Gastroesophageal sphincter (tissue), 4 donors: ENCODE measurements at regions not wholly inside any gene's neighbourhood (a gene's known extent, or its start where the extent isn't known, plus 50 kb on each side); places are given as distances from the start of the nearest gene placed in this dataset.

Experiments
- ATAC-seq: fragments of 150-250 bp; one replicate; pipeline ENCODE4 v1.9.1; 2016; ENCODE audit warnings: mild to moderate bottlenecking, moderate library complexity
- H3K27ac ChIP-seq, 4 donors: fragments of 200-600 bp; sonication (generic) in 3 of 4; 1 replicate in 3 of 4; 2 replicates in 1 of 4; pipeline ENCODE4 v1.5.1; 2016 to 2019
- H3K27me3 ChIP-seq: fragments of 200-600 bp; sonication (generic); one replicate; pipeline ENCODE4 v1.5.1; 2019
- H3K36me3 ChIP-seq, 2 donors: fragments of 200-600 bp; sonication (generic); one replicate each; pipeline ENCODE4 v1.5.1; 2019; ENCODE audit warnings: control low read depth in 1 of 2
- H3K4me1 ChIP-seq, 3 donors: fragments of 200-600 bp; sonication (generic); 1 replicate in 2 of 3; 2 replicates in 1 of 3; pipeline ENCODE4 v1.5.1; 2016 to 2019; ENCODE audit warnings: control low read depth in 2 of 3
- H3K4me3 ChIP-seq, 2 donors: fragments of 200-600 bp; sonication (generic); one replicate each; pipeline ENCODE4 v1.5.1; 2019; ENCODE audit warnings: mild to moderate bottlenecking in 1 of 2, moderate library complexity in 1 of 2
- H3K9me3 ChIP-seq, 3 donors: fragments of 200-600 bp; sonication (generic); one replicate each; pipeline ENCODE4 v1.5.1; 2017 to 2019; ENCODE audit warnings: control low read depth in 2 of 3
- CTCF ChIP-seq, 4 experiments: fragments of 200-600 bp in 2 of 4; fragments of 450-650 bp in 2 of 4; sonication (generic) in 1 of 4; IDR thresholded peaks; one replicate each; pipeline ENCODE4 v1.5.1; 2017 to 2019; ENCODE audit warnings: antibody characterized with exemption in 4 of 4, mild to moderate bottlenecking in 2 of 4, moderate library complexity in 2 of 4
- EP300 ChIP-seq: sonication (generic); formaldehyde crosslinking; IDR thresholded peaks from one replicate; pipeline ENCODE4 v1.6.1; 2017; ENCODE audit warnings: antibody characterized with exemption, mild to moderate bottlenecking
- POLR2A ChIP-seq, 2 donors: fragments of 450-650 bp; IDR thresholded peaks; one replicate each; pipeline ENCODE4 v1.6.1; 2017; ENCODE audit warnings: antibody characterized with exemption in 2 of 2, mild to moderate bottlenecking in 2 of 2, moderate library complexity in 1 of 2
- POLR2AphosphoS5 ChIP-seq: sonication (generic); formaldehyde crosslinking; IDR thresholded peaks from one replicate; pipeline ENCODE4 v1.6.1; 2017; ENCODE audit warnings: antibody characterized with exemption
- WGBS, 2 donors: methylation state at CpG; one replicate each; pipeline ENCODE4 v1.1.5; 2018; ENCODE audit warnings: low coverage in 1 of 2; 5-methylcytosine and 5-hydroxymethylcytosine counted together

DNA sequence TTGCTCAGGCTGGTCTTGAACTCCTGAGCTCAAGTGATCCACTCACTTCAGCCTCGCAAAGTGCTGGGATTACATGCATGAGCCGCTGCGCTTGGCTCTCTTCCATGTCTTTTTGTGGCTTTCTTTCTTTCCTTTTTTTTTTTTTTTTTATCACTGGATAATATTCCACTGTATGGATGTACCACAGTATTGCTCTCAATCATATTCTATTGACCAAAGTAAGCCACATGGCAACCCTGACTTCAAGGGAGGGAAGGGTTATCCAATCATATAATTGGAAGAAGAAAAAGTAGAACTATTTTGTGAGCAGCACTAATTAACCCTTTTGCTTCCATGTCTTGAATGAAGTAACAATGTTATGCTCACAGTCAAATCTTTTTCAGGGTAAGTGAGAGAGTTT, 307.0 kb upstream of the RASGRP1 start:
- Histone ChIP-seq H3K9me3 (peaks cover 0 to 12% (median 0%) of the 10 kb centered on the region in 3 donors), H3K27ac (no peak overlapping the region), H3K4me3 (no peak overlapping the region), H3K36me3 (no peaks in the 10 kb centered on the region), H3K4me1 (peaks cover 0 to 13% (median 0%) of the 10 kb centered on the region in 3 donors), H3K27me3 (no peaks in the 10 kb centered on the region)
- 91 to 100% methylated on average over 1 to 3 of the region's 3 CpGs for WGBS, 2 donors
- TF ChIP-seq POLR2A (IDR thresholded peaks at IDR 0.05) (no peak), CTCF (IDR thresholded peaks at IDR 0.05) (no peak), POLR2AphosphoS5 (no peak), EP300 (no peak)
- ATAC-seq, result no peak

DNA sequence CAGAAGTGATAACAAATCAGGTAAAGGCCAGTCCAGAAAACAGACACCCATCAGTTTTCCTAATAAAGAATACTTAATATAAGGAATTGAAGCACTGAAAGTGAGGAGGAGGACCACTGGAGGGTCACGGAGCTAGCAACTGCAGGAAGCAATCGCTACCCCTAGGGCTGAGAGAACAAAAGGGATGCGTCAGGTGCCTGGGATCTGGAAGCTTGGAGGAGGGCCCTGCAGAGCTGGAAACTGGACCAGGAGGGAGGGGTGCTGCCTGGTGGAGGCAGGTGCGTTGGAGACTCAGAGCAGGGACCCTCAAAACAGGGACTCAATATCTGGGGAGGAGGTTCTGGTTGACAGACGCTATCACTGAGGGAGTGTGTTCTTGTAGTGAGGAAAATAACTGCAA, 308.1 kb upstream of the RASGRP1 start:
- H3K9me3 ChIP-seq, result peaks cover 0 to 12% (median 0%) of the 10 kb centered on the region in 3 donors
- H3K4me3 ChIP-seq, result no peak overlapping the region
- 86 to 93% methylated on average over 5 of the region's 5 CpGs for WGBS, 2 donors
- no peak for TF ChIP-seq CTCF (IDR thresholded peaks at IDR 0.05)
- TF ChIP-seq POLR2A (IDR thresholded peaks at IDR 0.05), result no peak
- no peak for TF ChIP-seq POLR2AphosphoS5
- no peak for TF ChIP-seq EP300
- no peaks in the 10 kb centered on the region for H3K36me3 ChIP-seq
- ATAC-seq, result no peak
- peak overlapping the region in 1 of 4 donors; percentile 48 for H3K27ac ChIP-seq
- peaks cover 0 to 24% (median 0%) of the 10 kb centered on the region in 3 donors for H3K4me1 ChIP-seq
- no peaks in the 10 kb centered on the region for H3K27me3 ChIP-seq

DNA sequence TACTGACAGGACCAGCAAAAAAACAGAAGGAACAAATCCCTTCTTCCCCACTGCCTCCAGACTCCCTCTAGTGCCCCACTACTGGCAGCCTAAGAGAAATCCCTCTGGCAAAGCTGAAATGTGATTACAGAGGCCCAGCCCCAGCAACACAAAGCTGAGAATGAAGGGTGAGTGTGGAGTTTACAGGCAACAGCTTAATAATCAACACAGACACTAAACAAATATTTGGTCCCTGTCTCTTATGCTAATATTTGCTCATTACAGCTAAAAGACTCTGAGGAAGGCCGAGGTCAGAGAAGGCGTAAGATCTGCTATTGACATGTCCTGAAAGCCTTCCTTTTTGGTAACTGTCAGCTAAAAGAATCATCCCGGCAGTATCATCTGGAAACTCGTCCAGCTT, 308.5 kb upstream of the RASGRP1 start:
- H3K9me3 ChIP-seq, result peaks cover 0 to 12% (median 0%) of the 10 kb centered on the region in 3 donors
- no peaks in the 10 kb centered on the region for H3K27me3 ChIP-seq
- no peak for TF ChIP-seq POLR2AphosphoS5
- no peak for TF ChIP-seq CTCF (IDR thresholded peaks at IDR 0.05)
- TF ChIP-seq POLR2A (IDR thresholded peaks at IDR 0.05), result no peak
- no peak for TF ChIP-seq EP300
- no peak for ATAC-seq
- H3K4me1 ChIP-seq, result peaks cover 0 to 27% (median 0%) of the 10 kb centered on the region in 3 donors
- H3K27ac ChIP-seq, result peak overlapping the region in 2 of 4 donors; percentile 17 to 48
- no peak overlapping the region for H3K4me3 ChIP-seq
- no peaks in the 10 kb centered on the region for H3K36me3 ChIP-seq
- 58 to 69% methylated on average over 4 of the region's 4 CpGs for WGBS, 2 donors

GRCh38 chr15:38874464-38874863, 309.9 kb upstream of the RASGRP1 start:
- WGBS, 2 donors, result 81 to 86% methylated on average over 5 of the region's 5 CpGs
- no peaks in the 10 kb centered on the region for H3K36me3 ChIP-seq
- no peaks in the 10 kb centered on the region for H3K27me3 ChIP-seq
- H3K27ac ChIP-seq, result peak overlapping the region in 2 of 4 donors; percentile 9 to 48
- H3K4me3 ChIP-seq, result no peak overlapping the region
- ATAC-seq, result no peak
- peaks cover 0 to 12% (median 0%) of the 10 kb centered on the region in 3 donors for H3K9me3 ChIP-seq
- TF ChIP-seq POLR2AphosphoS5 (peak; percentile 76), CTCF (IDR thresholded peaks at IDR 0.05) (no peak), EP300 (no peak), POLR2A (IDR thresholded peaks at IDR 0.05) (no peak)
- H3K4me1 ChIP-seq, result peaks cover 0 to 39% (median 0%) of the 10 kb centered on the region in 3 donors

DNA sequence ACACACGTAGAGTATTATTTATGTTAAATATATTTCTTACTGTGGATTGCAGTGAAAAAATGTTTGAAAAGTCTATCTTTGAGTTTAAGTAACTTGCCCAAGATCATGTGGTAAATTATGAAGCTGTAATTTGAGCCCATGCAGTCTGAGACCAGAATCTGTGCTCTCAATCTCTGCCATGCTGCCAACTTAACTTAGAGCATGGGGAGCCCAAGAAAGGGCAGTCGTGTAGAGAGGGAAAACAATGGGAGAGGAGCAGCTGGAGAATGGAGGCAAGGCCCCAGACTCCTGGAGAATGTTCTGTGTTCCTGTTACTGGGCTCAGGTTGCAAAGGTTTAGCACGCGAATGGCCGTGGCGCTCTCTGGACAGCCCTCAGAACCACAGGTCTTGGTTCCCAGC, 311.6 kb upstream of the RASGRP1 start:
- H3K36me3 ChIP-seq, result no peaks in the 10 kb centered on the region
- peaks cover 0 to 48% (median 0%) of the 10 kb centered on the region in 3 donors for H3K4me1 ChIP-seq
- peaks cover 0 to 5% (median 0%) of the 10 kb centered on the region in 3 donors for H3K9me3 ChIP-seq
- no peak for ATAC-seq
- H3K27ac ChIP-seq, result no peak overlapping the region
- TF ChIP-seq POLR2AphosphoS5 (no peak), POLR2A (IDR thresholded peaks at IDR 0.05) (no peak), CTCF (IDR thresholded peaks at IDR 0.05) (no peak), EP300 (no peak)
- 90 to 91% methylated on average over 5 to 6 of the region's 6 CpGs for WGBS, 2 donors
- H3K27me3 ChIP-seq, result no peaks in the 10 kb centered on the region
- no peak overlapping the region for H3K4me3 ChIP-seq
